ENCODE measurements at regions not wholly inside any gene's neighbourhood (a gene's known extent, or its start where the extent isn't known, plus 50 kb on each side); places are given as distances from the start of the nearest gene placed in this dataset.

GRCh38 chr14:38512236-38512635 is 256.3 kb upstream of the CLEC14A start:
- H3K4me1 Mint-ChIP-seq (ENCODE audit: low read depth) = peaks cover 39% of the 10 kb centered on the region
- H3K27ac Mint-ChIP-seq = no peak overlapping the region
- TF ChIP-seq CTCF (IDR thresholded peaks at IDR 0.05) = no peak
- no peaks in the 10 kb centered on the region for H3K36me3 Mint-ChIP-seq (ENCODE audit: low read depth)
- no peak for DNase-seq
- H3K27me3 Mint-ChIP-seq (ENCODE audit: insufficient read depth) = no peaks in the 10 kb centered on the region; the same call in 1 of the 2 replicates
- H3K9me3 Mint-ChIP-seq = no peaks in the 10 kb centered on the region
- no peak overlapping the region for H3K4me3 Mint-ChIP-seq

DNA sequence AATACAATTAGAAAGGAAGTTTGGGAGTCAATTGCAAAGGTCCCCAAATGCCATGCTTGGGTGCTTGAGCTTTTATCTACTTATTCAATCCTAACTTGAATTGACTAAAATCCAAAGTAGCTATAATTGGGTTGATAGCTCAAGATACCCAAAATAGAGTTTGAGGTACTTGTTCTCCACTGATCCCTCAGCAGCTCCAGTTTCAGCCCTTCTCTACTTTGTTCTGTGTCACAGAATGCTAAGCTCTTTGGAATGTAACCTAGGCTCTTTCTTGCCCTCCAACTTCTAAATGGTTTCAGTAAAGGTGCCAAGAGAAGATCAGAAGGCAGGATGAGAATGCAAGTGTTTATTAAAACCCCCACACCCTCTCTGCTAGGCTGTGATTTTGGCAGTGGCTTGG is 251.4 kb upstream of the CLEC14A start:
- Mint-ChIP-seq H3K4me3 (no peak overlapping the region), H3K27me3 (ENCODE audit: insufficient read depth) (no peaks in the 10 kb centered on the region; the same call in 1 of the 2 replicates), H3K36me3 (ENCODE audit: low read depth) (no peaks in the 10 kb centered on the region), H3K27ac (no peak overlapping the region; the same call in 1 of the 2 replicates), H3K9me3 (no peaks in the 10 kb centered on the region), H3K4me1 (ENCODE audit: low read depth) (peaks cover 55% of the 10 kb centered on the region)
- no peak for DNase-seq
- no peak for TF ChIP-seq CTCF (IDR thresholded peaks at IDR 0.05)

GRCh38 chr14:38505973-38506249 is 250.0 kb upstream of the CLEC14A start:
- peaks cover 51% of the 10 kb centered on the region for H3K4me1 Mint-ChIP-seq (ENCODE audit: low read depth)
- no peak for TF ChIP-seq CTCF (IDR thresholded peaks at IDR 0.05)
- no peaks in the 10 kb centered on the region for H3K9me3 Mint-ChIP-seq
- H3K4me3 Mint-ChIP-seq = peak overlapping the region; percentile 46; the same call in 1 of the 2 replicates
- no peaks in the 10 kb centered on the region; the same call in 1 of the 2 replicates for H3K27me3 Mint-ChIP-seq (ENCODE audit: insufficient read depth)
- no peak for DNase-seq
- H3K27ac Mint-ChIP-seq = peak overlapping the region; percentile 62
- H3K36me3 Mint-ChIP-seq (ENCODE audit: low read depth) = no peaks in the 10 kb centered on the region

DNA sequence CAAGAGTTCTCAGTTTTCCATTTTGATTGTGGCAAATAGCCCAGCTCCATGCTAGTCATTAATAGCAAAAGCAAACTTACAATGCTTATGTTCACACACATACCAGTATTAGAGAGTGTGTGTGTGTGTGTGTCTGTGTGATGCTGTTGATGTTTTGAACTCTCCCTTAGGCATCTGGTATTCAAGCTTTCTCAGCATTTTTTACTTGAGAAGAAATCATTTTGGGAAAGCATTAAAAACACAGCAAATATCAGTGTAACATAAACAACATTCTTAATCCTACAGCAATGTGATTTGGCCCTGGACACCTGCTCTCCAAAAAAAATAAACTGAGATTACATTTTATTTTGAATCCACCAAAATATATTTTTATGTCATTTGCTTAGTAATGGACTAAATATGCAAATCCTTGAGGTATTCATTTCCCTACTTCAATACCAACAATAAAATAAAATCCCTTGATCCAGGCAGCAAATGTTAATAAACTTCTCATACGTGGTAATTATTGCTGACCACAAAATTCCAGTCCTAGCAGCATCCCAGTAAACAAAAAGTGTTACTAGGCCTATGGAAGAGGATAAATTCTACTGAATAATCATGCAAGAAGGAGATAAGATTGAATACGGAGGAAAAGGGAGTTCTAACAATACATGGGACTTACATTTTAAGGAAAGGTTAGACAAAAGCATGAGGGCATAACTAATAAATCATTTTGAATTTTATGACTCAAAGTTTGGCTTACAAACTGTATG is 249.5 kb upstream of the CLEC14A start:
- DNase-seq = peak; percentile 57
- no peaks in the 10 kb centered on the region for H3K36me3 Mint-ChIP-seq (ENCODE audit: low read depth)
- H3K4me3 Mint-ChIP-seq = no peak overlapping the region; the same call in 1 of the 2 replicates
- peaks cover 56% of the 10 kb centered on the region for H3K4me1 Mint-ChIP-seq (ENCODE audit: low read depth)
- no peaks in the 10 kb centered on the region for H3K9me3 Mint-ChIP-seq
- H3K27me3 Mint-ChIP-seq (ENCODE audit: insufficient read depth) = no peaks in the 10 kb centered on the region; the same call in 1 of the 2 replicates
- H3K27ac Mint-ChIP-seq = peak overlapping the region; percentile 62
- no peak for TF ChIP-seq CTCF (IDR thresholded peaks at IDR 0.05)

- Mint-ChIP-seq H3K27ac (no peak overlapping the region), H3K36me3 (ENCODE audit: low read depth) (no peaks in the 10 kb centered on the region), H3K4me3 (no peak overlapping the region), H3K9me3 (no peaks in the 10 kb centered on the region), H3K4me1 (ENCODE audit: low read depth) (peaks cover 68% of the 10 kb centered on the region), H3K27me3 (ENCODE audit: insufficient read depth) (no peaks in the 10 kb centered on the region)
- no peak for TF ChIP-seq CTCF (IDR thresholded peaks at IDR 0.05)
- DNase-seq = no peak
Measured at GRCh38 chr14:38504175-38504574, 248.3 kb upstream of the CLEC14A start.

Data from HFFc6 (cell line).